ENCODE measurements at regions not wholly inside any gene's neighbourhood (a gene's known extent, or its start where the extent isn't known, plus 50 kb on each side); places are given as distances from the start of the nearest gene placed in this dataset.
"Not testable (repeated sequence)": the region's sequence is repeated elsewhere in the genome, so short reads cannot be mapped to it uniquely, and the experiment has no call there.

DNA sequence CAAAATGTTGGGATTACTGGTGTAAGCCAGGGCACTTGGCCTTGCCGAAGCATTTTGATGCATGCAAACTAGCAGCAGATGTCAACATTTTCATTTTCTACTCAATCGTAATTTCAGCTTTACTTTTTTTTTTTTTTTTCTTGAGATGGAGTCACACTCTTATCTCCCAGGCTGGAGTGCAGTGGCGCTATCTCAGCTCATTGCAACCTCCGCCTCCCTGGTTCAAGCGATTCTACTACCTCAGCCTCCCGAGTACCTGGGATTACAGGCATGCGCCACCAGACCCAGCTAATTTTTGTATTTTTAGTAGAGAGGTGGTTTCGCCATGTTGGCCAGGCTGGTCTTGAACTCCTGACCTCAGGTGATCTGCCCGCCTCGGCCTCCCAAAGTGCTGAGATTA is 373.3 kb upstream of the RGS6 start:
- TF ChIP-seq, protein P1, sequence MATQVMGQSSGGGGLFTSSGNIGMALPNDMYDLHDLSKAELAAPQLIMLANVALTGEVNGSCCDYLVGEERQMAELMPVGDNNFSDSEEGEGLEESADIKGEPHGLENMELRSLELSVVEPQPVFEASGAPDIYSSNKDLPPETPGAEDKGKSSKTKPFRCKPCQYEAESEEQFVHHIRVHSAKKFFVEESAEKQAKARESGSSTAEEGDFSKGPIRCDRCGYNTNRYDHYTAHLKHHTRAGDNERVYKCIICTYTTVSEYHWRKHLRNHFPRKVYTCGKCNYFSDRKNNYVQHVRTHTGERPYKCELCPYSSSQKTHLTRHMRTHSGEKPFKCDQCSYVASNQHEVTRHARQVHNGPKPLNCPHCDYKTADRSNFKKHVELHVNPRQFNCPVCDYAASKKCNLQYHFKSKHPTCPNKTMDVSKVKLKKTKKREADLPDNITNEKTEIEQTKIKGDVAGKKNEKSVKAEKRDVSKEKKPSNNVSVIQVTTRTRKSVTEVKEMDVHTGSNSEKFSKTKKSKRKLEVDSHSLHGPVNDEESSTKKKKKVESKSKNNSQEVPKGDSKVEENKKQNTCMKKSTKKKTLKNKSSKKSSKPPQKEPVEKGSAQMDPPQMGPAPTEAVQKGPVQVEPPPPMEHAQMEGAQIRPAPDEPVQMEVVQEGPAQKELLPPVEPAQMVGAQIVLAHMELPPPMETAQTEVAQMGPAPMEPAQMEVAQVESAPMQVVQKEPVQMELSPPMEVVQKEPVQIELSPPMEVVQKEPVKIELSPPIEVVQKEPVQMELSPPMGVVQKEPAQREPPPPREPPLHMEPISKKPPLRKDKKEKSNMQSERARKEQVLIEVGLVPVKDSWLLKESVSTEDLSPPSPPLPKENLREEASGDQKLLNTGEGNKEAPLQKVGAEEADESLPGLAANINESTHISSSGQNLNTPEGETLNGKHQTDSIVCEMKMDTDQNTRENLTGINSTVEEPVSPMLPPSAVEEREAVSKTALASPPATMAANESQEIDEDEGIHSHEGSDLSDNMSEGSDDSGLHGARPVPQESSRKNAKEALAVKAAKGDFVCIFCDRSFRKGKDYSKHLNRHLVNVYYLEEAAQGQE (IDR thresholded peaks at IDR 0.05; ENCODE audit: insufficient replicate concordance, low read depth) = not testable (repeated sequence)
- not testable (repeated sequence) for TF ChIP-seq POLR2AphosphoS5 (IDR thresholded peaks at IDR 0.05; ENCODE audit: low read depth); GABPA (IDR thresholded peaks at IDR 0.05; ENCODE audit: low read depth); SPI1 (IDR thresholded peaks at IDR 0.05; ENCODE audit: borderline replicate concordance, low read depth)
- TF ChIP-seq, protein P2, sequence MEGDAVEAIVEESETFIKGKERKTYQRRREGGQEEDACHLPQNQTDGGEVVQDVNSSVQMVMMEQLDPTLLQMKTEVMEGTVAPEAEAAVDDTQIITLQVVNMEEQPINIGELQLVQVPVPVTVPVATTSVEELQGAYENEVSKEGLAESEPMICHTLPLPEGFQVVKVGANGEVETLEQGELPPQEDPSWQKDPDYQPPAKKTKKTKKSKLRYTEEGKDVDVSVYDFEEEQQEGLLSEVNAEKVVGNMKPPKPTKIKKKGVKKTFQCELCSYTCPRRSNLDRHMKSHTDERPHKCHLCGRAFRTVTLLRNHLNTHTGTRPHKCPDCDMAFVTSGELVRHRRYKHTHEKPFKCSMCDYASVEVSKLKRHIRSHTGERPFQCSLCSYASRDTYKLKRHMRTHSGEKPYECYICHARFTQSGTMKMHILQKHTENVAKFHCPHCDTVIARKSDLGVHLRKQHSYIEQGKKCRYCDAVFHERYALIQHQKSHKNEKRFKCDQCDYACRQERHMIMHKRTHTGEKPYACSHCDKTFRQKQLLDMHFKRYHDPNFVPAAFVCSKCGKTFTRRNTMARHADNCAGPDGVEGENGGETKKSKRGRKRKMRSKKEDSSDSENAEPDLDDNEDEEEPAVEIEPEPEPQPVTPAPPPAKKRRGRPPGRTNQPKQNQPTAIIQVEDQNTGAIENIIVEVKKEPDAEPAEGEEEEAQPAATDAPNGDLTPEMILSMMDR (IDR thresholded peaks at IDR 0.05; ENCODE audit: insufficient read depth, low read length) = not testable (repeated sequence)
